DND-41 (cell line): ENCODE measurements at regions not wholly inside any gene's neighbourhood (a gene's known extent, or its start where the extent isn't known, plus 50 kb on each side); places are given as distances from the start of the nearest gene placed in this dataset.

Experiments used
- ATAC-seq: fragments of 200-7000 bp; cut with Tn5 transposase; 3 replicates; pipeline ENCODE4 v1.9.1; 2021; ENCODE audit warnings: low read depth; ENCODE audit not compliant: insufficient read depth
- DNase-seq: peaks from one replicate; pipeline ENCODE4 v3.0.0-alpha.2; 2020
- H2AFZ ChIP-seq: 2 replicates; pipeline ENCODE4 v1.6.0; 2012; ENCODE audit warnings: low read depth, low read length
- H3K27ac ChIP-seq: 2 replicates; pipeline ENCODE4 v1.5.1; 2012; ENCODE audit warnings: low read length, inconsistent platforms
- H3K27me3 ChIP-seq: fragments of 200-600 bp; sonication (generic); 2 replicates; pipeline ENCODE4 v1.6.0; 2012; ENCODE audit warnings: low read length, mild to moderate bottlenecking, inconsistent platforms; ENCODE audit not compliant: insufficient read depth, poor library complexity
- H3K36me3 ChIP-seq: 2 replicates; pipeline ENCODE4 v1.5.1; 2012; ENCODE audit warnings: low read length, inconsistent platforms; ENCODE audit not compliant: insufficient read depth
- H3K4me1 ChIP-seq: 2 replicates; pipeline ENCODE4 v1.5.1; 2012; ENCODE audit warnings: mild to moderate bottlenecking, low read length; ENCODE audit not compliant: insufficient read depth
- H3K4me2 ChIP-seq: 2 replicates; pipeline ENCODE4 v1.6.0; 2012; ENCODE audit warnings: mild to moderate bottlenecking, moderate library complexity, low read length, inconsistent platforms; ENCODE audit not compliant: insufficient read depth
- H3K4me3 ChIP-seq, 2 experiments: fragments of 200-600 bp in 1 of 2; shearing (Covaris generic) in 1 of 2; 2 replicates each; pipeline ENCODE4 v1.5.1; 2012 to 2016; ENCODE audit warnings: inconsistent platforms in 2 of 2, low read length in 2 of 2, mild to moderate bottlenecking in 2 of 2, low read depth in 1 of 2, moderate library complexity in 1 of 2
- H3K79me2 ChIP-seq: 2 replicates; pipeline ENCODE4 v1.6.0; 2012; ENCODE audit warnings: low read length, inconsistent platforms; ENCODE audit not compliant: insufficient read depth
- H3K9ac ChIP-seq: 2 replicates; pipeline ENCODE4 v1.6.0; 2012; ENCODE audit warnings: low read depth, mild to moderate bottlenecking, inconsistent platforms, low read length, moderate library complexity
- H3K9me3 ChIP-seq: 2 replicates; pipeline ENCODE4 v1.5.1; 2012; ENCODE audit warnings: low read length, moderate library complexity, mild to moderate bottlenecking, inconsistent platforms; ENCODE audit not compliant: insufficient read depth, severe bottlenecking
- H4K20me1 ChIP-seq: 2 replicates; pipeline ENCODE4 v1.6.0; 2012; ENCODE audit warnings: low read length; ENCODE audit not compliant: insufficient read depth
- CTCF ChIP-seq: IDR thresholded peaks from 2 replicates; pipeline ENCODE4 v1.5.1; 2012; ENCODE audit warnings: borderline replicate concordance, low read length, moderate library complexity, mild to moderate bottlenecking; ENCODE audit not compliant: poor library complexity, severe bottlenecking; ENCODE audit errors: extremely low read depth
- EZH2 ChIP-seq: IDR thresholded peaks from 3 replicates; pipeline ENCODE4 v1.6.1; 2012; ENCODE audit warnings: borderline replicate concordance, low read depth, mild to moderate bottlenecking, moderate library complexity, low read length, inconsistent platforms; ENCODE audit not compliant: severe bottlenecking

GRCh38 chr3:18046131-18046915 is 303.9 kb upstream of the TBC1D5 start:
- Histone ChIP-seq H3K79me2 (no peaks in the 10 kb centered on the region), H3K9ac (no peak overlapping the region), H3K27ac (no peak overlapping the region), H3K27me3 (no peaks in the 10 kb centered on the region), H3K9me3 (no peaks in the 10 kb centered on the region), H3K4me1 (no peaks in the 10 kb centered on the region), H3K4me2 (no peak overlapping the region), H3K4me3 (no peak overlapping the region), H3K36me3 (no peaks in the 10 kb centered on the region), H2AFZ (no peak overlapping the region), H4K20me1 (no peaks in the 10 kb centered on the region)
- ATAC-seq (no peak), DNase-seq (no peak)
- no peak for TF ChIP-seq CTCF
- TF ChIP-seq EZH2 = no peak

GRCh38 chr3:18044971-18045880 is 302.8 kb upstream of the TBC1D5 start:
- H3K4me1 ChIP-seq = no peaks in the 10 kb centered on the region
- no peaks in the 10 kb centered on the region for H4K20me1 ChIP-seq
- H3K36me3 ChIP-seq = no peaks in the 10 kb centered on the region
- H3K4me2 ChIP-seq = no peak overlapping the region
- H3K9ac ChIP-seq = no peak overlapping the region
- ATAC-seq (no peak), DNase-seq (no peak)
- H3K9me3 ChIP-seq = peaks cover 3% of the 10 kb centered on the region
- H3K4me3 ChIP-seq = no peak overlapping the region
- H2AFZ ChIP-seq = no peak overlapping the region
- TF ChIP-seq EZH2 (no peak), CTCF (no peak)
- H3K79me2 ChIP-seq = no peaks in the 10 kb centered on the region
- H3K27ac ChIP-seq = no peak overlapping the region
- H3K27me3 ChIP-seq = no peaks in the 10 kb centered on the region

- H3K4me1 ChIP-seq = no peaks in the 10 kb centered on the region
- no peak overlapping the region for H2AFZ ChIP-seq
- H3K36me3 ChIP-seq = no peaks in the 10 kb centered on the region
- H3K79me2 ChIP-seq = no peaks in the 10 kb centered on the region
- H3K4me2 ChIP-seq = no peak overlapping the region
- TF ChIP-seq EZH2 (no peak), CTCF (no peak)
- DNase-seq (no peak), ATAC-seq (no peak)
- H3K4me3 ChIP-seq = no peak overlapping the region
- no peaks in the 10 kb centered on the region for H4K20me1 ChIP-seq
- H3K27ac ChIP-seq = no peak overlapping the region
- H3K27me3 ChIP-seq = no peaks in the 10 kb centered on the region
- peaks cover 3% of the 10 kb centered on the region for H3K9me3 ChIP-seq
- H3K9ac ChIP-seq = no peak overlapping the region
Observed at GRCh38 chr3:18044191-18044590, 301.8 kb upstream of the TBC1D5 start.
